Muscle layer of duodenum (tissue), 2 donors: ENCODE measurements at regions not wholly inside any gene's neighbourhood (a gene's known extent, or its start where the extent isn't known, plus 50 kb on each side); places are given as distances from the start of the nearest gene placed in this dataset.
A peak's percentile ranks its signal among the peaks of the same experiment; 100 is the strongest.
"Not testable (repeated sequence)": the region's sequence is repeated elsewhere in the genome, so short reads cannot be mapped to it uniquely, and the experiment has no call there.

Experiments used
- H3K27ac ChIP-seq: one replicate; pipeline ENCODE4 v1.7.0; 2013; ENCODE audit warnings: mild to moderate bottlenecking, low read length
- H3K27me3 ChIP-seq: one replicate; pipeline ENCODE4 v1.7.0; 2013; ENCODE audit warnings: low read depth, mild to moderate bottlenecking, control low read depth, low read length
- H3K36me3 ChIP-seq, 2 donors: one replicate each; pipeline ENCODE4 v1.7.0; 2013; ENCODE audit warnings: low read length in 2 of 2, control low read depth in 1 of 2, mild to moderate bottlenecking in 1 of 2; ENCODE audit not compliant: insufficient read depth in 2 of 2, control insufficient read depth in 1 of 2
- H3K4me1 ChIP-seq, 2 donors: one replicate each; pipeline ENCODE4 v1.7.0; 2013; ENCODE audit warnings: low read length in 2 of 2, mild to moderate bottlenecking in 2 of 2, control low read depth in 1 of 2, moderate library complexity in 1 of 2; ENCODE audit not compliant: insufficient read depth in 2 of 2, control insufficient read depth in 1 of 2
- H3K4me3 ChIP-seq, 2 donors: one replicate each; pipeline ENCODE4 v1.7.0; 2013; ENCODE audit warnings: low read length in 2 of 2, low read depth in 1 of 2, mild to moderate bottlenecking in 1 of 2
- H3K9me3 ChIP-seq, 2 donors: one replicate each; pipeline ENCODE4 v1.7.0; 2013; ENCODE audit warnings: low read length in 2 of 2, control low read depth in 1 of 2, mild to moderate bottlenecking in 1 of 2; ENCODE audit not compliant: control insufficient read depth in 1 of 2
- donor health status: healthy.

DNA sequence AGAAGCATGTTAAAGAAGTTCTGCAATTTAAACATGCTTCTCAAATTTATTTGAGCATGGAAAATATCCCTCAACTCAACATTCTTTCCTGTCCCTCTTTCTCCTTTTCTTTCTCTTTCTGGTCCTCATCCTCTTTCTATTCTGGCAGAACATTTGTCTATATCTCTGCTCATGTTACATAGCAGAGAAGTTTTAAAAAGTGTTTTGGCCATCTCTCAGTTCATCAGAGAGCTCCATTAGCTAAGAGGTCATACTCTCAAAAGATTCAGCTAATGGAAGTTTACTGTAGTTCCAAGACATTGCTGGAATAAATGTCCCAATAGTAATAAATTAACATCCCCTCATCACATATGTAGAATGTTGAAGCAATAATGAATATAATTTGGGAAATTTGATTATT, 53.5 kb downstream of the XCL2 start:
- H3K27ac ChIP-seq: no peak overlapping the region
- peaks cover 14 to 44% of the 10 kb centered on the region in 2 donors for H3K4me1 ChIP-seq
- H3K27me3 ChIP-seq: no peaks in the 10 kb centered on the region
- no peaks in the 10 kb centered on the region for H3K9me3 ChIP-seq
- no peak overlapping the region for H3K4me3 ChIP-seq
- H3K36me3 ChIP-seq: no peaks in the 10 kb centered on the region

DNA sequence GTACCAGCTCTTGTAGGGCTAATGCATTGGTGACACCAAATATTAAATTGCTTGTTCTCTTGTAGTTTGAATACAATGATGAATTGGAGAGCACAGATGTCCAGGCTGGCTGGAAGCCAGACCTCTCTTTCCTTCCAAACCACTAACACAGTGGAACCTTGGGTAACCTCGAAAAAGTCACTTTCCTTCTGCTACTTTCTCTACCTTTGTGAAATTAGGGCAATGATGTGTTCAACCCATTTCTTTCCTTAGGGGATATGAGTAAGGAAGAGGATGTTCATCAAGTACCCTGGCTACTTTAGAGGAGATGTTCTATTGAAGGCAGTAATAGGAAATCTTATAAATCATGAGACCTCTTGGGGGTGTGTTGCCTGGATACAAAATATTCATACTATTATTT, 55.7 kb downstream of the XCL2 start:
- Histone ChIP-seq H3K4me1 (peaks cover 14 to 53% of the 10 kb centered on the region in 2 donors), H3K36me3 (no peaks in the 10 kb centered on the region), H3K4me3 (no peak overlapping the region), H3K27me3 (no peaks in the 10 kb centered on the region), H3K9me3 (no peaks in the 10 kb centered on the region), H3K27ac (no peak overlapping the region)

DNA sequence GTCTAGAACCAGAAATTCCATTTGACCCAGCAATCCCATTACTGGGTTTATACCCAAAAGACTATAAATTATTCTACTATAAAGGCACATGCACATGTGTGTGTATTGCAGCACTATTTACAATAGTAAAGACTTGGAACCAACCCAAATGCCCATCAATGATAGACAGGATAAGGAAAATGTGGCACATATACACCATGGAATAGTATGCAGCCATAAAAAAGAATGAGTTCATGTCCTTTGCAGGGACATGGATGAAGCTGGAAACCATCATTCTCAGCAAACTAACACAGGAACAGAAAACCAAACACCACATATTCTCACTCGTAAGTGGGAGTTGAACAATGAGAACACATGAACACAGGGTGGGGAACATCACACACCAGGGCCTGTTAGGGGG, 57.0 kb downstream of the XCL2 start:
- not testable (repeated sequence) for H3K9me3 ChIP-seq, H3K27me3 ChIP-seq, H3K27ac ChIP-seq, H3K4me3 ChIP-seq, H3K36me3 ChIP-seq
- H3K4me1 ChIP-seq: peaks cover 11 to 56% of the 10 kb centered on the region in 2 donors

DNA sequence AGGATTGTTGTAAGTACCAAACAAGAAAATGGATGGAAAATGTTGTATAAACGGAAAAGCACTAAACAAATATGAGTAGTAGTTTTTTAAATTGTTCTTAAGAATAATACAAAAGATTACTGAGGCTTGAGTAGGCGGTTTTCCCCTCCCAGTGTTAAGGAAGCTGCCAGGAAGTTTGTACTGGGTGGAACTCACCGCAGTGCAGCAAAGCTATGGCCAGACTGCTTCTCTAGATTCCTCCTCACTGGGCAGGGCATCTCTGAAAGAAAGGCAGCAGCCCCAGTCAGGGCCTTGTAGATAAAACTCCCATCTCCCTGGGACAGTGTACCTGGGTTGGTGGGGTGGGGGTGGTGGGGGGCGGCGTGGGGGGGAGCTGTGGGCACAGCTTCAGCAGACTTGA, 58.7 kb downstream of the XCL2 start:
- Histone ChIP-seq H3K4me1 (peaks cover 7 to 44% of the 10 kb centered on the region in 2 donors), H3K9me3 (no peaks in the 10 kb centered on the region), H3K27ac (no peak overlapping the region), H3K4me3 (no peak overlapping the region), H3K36me3 (no peaks in the 10 kb centered on the region), H3K27me3 (no peaks in the 10 kb centered on the region)

DNA sequence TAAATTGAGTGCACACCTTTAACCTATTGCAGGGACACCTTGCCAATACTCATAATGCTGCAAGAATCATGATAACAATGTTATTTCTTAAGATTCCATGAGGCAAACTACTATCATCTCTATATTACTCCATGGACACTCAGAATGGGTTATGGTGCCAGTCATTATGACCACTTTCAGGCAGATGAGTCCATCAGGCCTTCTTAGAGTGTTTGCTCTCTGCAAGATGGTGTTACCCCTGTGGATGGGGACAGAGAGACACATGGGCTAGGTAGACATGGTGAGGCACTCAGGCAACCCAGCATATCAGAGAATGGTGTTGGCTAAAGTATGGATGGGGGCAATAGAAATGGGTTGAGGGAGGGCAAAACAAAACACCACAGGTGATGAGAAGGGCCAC, 59.7 kb downstream of the XCL2 start:
- Histone ChIP-seq H3K27me3 (no peaks in the 10 kb centered on the region), H3K4me1 (peaks cover 7 to 40% of the 10 kb centered on the region in 2 donors), H3K36me3 (no peaks in the 10 kb centered on the region), H3K27ac (no peak overlapping the region), H3K4me3 (no peak overlapping the region), H3K9me3 (no peaks in the 10 kb centered on the region)

DNA sequence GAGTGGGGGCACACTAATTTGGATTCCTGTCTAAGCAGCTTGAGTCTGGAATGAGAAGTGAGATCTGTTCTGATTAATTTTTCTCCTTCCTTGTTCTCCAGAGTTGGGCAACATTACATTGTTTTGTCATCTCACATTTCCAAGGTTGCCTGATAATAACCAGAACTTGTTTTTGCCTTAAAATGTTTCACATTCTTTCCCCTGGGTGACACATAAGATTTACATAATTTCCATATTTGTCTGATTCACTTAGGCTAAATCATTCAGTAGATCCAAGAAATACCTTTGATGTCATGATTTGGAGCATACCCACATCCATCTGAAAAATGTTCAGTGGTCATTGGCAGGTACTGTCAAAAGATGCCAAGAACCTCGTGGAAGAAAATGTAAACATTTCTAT, 60.3 kb downstream of the XCL2 start:
- Histone ChIP-seq H3K27me3 (no peaks in the 10 kb centered on the region), H3K27ac (no peak overlapping the region), H3K9me3 (no peaks in the 10 kb centered on the region), H3K4me1 (peaks cover 7 to 40% of the 10 kb centered on the region in 2 donors), H3K4me3 (no peak overlapping the region), H3K36me3 (no peaks in the 10 kb centered on the region)

DNA sequence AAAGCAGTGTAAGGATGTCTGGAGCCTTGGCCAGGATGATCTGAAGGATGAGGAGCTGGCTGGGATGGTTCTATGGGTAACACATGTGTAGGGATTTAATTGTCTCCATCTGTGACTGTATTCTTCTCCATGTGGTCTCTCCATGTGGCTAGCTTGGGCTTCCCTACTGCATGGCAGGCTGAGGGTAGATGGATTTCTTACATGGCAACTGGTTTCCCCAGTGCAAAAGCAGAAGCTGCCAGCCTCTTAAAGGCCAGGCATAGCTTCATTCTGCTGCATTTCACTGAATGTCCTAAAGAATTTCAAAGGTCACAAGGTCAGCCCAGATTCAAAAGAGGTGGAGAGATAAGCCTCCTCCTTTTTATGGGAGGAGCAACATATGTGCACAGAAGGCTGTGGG, 61.7 kb downstream of the XCL2 start:
- H3K36me3 ChIP-seq: no peaks in the 10 kb centered on the region
- H3K4me1 ChIP-seq: peaks cover 0 to 33% of the 10 kb centered on the region in 2 donors
- H3K27ac ChIP-seq: peak overlapping the region; percentile 29
- no peaks in the 10 kb centered on the region for H3K9me3 ChIP-seq
- H3K27me3 ChIP-seq: no peaks in the 10 kb centered on the region
- H3K4me3 ChIP-seq: no peak overlapping the region

DNA sequence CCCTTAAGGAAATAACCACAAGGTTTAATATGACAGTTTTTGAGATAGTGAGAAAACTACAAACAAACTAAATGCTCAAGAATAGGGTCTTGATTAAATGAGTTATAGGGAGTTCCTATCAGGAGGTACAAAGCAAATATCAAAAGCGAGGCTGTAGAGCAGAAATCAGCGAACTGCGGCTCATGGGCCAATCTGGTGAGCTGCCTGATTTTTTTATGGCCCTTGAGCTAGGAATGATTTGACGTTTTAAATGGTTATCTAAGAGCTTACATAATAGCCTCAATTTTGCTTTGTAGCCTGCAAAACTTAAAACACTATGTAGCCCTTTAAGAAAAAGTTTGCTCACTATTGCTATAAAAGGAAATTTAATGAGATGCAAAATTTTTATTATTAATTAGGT, 62.2 kb downstream of the XCL2 start:
- no peak overlapping the region for H3K27ac ChIP-seq
- no peaks in the 10 kb centered on the region for H3K9me3 ChIP-seq
- H3K4me3 ChIP-seq: no peak overlapping the region
- H3K36me3 ChIP-seq: no peaks in the 10 kb centered on the region
- peaks cover 0 to 38% of the 10 kb centered on the region in 2 donors for H3K4me1 ChIP-seq
- H3K27me3 ChIP-seq: no peaks in the 10 kb centered on the region

DNA sequence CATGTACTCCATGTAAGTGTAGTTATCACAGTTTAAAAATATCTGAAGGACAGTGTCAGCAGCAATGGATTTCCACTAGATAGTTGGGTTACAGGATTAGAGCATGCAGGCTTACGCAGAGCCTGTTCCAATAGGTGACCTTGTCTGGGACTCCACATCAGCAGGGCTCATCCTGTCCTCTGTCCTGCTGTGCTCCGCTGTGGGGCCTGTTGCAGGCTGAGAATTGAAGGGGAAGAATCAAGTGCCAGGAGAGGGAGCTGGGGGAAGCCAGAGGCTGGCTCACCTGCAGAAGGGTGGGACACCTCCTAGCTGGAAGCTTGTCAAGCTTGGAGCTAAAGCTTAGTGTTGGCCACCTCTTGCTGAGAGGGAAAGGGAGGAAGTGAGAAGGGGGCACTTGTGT, 62.8 kb downstream of the XCL2 start:
- H3K27ac ChIP-seq: no peak overlapping the region
- no peaks in the 10 kb centered on the region for H3K9me3 ChIP-seq
- no peaks in the 10 kb centered on the region for H3K36me3 ChIP-seq
- peaks cover 0 to 41% of the 10 kb centered on the region in 2 donors for H3K4me1 ChIP-seq
- H3K4me3 ChIP-seq: no peak overlapping the region
- no peaks in the 10 kb centered on the region for H3K27me3 ChIP-seq

DNA sequence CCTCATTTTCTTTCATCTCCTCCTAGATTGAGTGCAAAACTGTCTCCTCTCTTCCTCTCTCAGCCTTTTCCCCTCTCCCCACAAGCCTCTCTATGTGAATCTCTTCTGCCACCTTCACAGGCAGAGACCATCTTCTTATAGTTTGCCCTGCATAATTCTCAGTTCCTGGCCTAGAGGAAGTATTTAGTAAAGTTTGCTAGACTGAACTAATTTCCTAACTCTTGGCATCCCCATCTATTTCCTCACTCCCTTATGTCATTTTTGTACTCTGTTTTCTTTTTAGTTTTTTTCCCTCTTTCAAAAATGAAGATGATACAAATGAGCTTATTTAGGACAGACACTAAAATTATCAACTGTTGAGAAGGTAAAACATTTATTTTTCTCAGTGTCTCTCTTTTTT, 66.0 kb downstream of the XCL2 start:
- no peak overlapping the region for H3K27ac ChIP-seq

DNA sequence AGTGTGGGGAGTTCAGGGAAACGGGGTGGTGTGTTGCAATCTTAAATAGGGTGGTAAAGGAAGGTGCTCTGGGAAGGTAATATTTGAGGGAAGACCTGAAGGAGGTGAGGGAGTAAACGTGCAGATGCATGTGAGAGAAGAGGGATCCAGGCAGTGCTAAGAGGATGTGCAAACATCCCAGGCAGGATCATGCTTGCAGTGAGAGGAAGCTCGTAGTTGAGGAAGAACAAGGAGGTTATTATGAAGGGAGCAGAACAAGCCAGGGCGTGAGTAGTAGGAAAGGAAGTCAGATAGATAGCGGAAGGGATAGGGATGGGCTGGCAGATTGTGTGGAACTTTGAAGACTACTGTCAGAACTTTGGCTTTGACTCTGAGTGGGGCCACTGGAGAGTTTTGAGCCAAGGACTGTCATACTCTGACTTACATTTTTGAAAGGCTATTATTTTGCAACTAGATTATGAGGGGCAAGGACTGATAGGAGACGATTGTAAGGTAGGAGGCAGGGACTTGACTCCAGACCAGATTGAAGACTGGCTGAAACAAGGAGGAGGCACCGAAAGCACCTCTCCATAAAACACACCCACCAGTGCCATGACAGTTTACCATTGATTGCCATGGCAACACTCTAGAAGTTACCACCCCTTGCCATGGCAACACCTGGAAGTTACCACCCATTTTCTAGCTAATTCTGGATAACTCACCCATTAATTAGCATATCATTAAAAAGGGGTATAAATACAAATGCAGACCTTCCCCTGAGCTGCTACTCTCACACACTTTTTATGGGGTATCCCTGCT, 67.0 kb downstream of the XCL2 start:
- Histone ChIP-seq H3K4me3 (no peak overlapping the region), H3K36me3 (no peaks in the 10 kb centered on the region), H3K4me1 (peaks cover 0 to 18% of the 10 kb centered on the region in 2 donors), H3K27me3 (no peaks in the 10 kb centered on the region), H3K27ac (no peak overlapping the region), H3K9me3 (peaks cover 0 to 8% of the 10 kb centered on the region in 2 donors)

More for the DNA sequence above, 66.0 kb downstream of the XCL2 start:
- H3K4me3 ChIP-seq: no peak overlapping the region
- H3K36me3 ChIP-seq: no peaks in the 10 kb centered on the region
- H3K27me3 ChIP-seq: no peaks in the 10 kb centered on the region
- H3K9me3 ChIP-seq: peaks cover 0 to 8% of the 10 kb centered on the region in 2 donors
- peaks cover 0 to 25% of the 10 kb centered on the region in 2 donors for H3K4me1 ChIP-seq

DNA sequence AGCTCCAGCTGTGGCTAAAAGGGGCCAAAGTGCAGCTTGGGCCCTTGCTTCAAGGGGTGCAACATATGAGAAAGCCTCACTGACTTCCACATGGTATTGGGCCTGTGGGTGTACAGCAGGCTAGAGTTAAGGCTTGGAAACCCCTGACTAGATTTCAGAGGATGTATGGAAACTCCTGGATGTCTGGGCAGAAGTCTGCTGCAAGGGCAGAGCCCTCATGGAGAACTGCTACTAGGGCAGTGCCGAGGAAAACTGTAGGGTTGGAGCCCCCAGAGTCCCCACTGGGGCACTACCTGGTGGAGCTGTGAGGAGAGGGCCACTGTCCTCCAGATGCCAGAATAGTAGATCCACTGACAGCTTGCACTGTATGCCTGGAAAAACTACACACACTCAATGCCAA, 69.5 kb downstream of the XCL2 start:
- no peak overlapping the region for H3K27ac ChIP-seq
- no peaks in the 10 kb centered on the region for H3K27me3 ChIP-seq
- peaks cover 11 to 14% of the 10 kb centered on the region in 2 donors for H3K4me1 ChIP-seq
- H3K36me3 ChIP-seq: no peaks in the 10 kb centered on the region
- peaks cover 0 to 8% of the 10 kb centered on the region in 2 donors for H3K9me3 ChIP-seq
- H3K4me3 ChIP-seq: no peak overlapping the region
